ENCODE measurements at regions not wholly inside any gene's neighbourhood (a gene's known extent, or its start where the extent isn't known, plus 50 kb on each side); places are given as distances from the start of the nearest gene placed in this dataset.

- DNase-seq (ENCODE audit: low read depth): no peak
- TF ChIP-seq CTCF (IDR thresholded peaks at IDR 0.05; ENCODE audit: control insufficient read depth, insufficient read depth, low read depth, low read length, missing control alignments): no peak
These were observed 57.9 kb upstream of the GLI2 start for GRCh38 chr2:120677696-120678247.

GRCh38 chr2:120678251-120678650, 57.4 kb upstream of the GLI2 start:
- peak; percentile 8 for TF ChIP-seq CTCF (IDR thresholded peaks at IDR 0.05; ENCODE audit: control insufficient read depth, insufficient read depth, low read depth, low read length, missing control alignments)
- DNase-seq (ENCODE audit: low read depth): peak; percentile 32
- H3K4me3 ChIP-seq (ENCODE audit: control insufficient read depth, low read depth, low read length): no peak overlapping the region

More at GRCh38 chr2:120677696-120678247, 57.9 kb upstream of the GLI2 start:
- H3K4me3 ChIP-seq (ENCODE audit: control insufficient read depth, low read depth, low read length): no peak overlapping the region

GRCh38 chr2:120678926-120679325, 56.7 kb upstream of the GLI2 start:
- TF ChIP-seq CTCF (IDR thresholded peaks at IDR 0.05; ENCODE audit: control insufficient read depth, insufficient read depth, low read depth, low read length, missing control alignments): no peak
- no peak for DNase-seq (ENCODE audit: low read depth)

DNA sequence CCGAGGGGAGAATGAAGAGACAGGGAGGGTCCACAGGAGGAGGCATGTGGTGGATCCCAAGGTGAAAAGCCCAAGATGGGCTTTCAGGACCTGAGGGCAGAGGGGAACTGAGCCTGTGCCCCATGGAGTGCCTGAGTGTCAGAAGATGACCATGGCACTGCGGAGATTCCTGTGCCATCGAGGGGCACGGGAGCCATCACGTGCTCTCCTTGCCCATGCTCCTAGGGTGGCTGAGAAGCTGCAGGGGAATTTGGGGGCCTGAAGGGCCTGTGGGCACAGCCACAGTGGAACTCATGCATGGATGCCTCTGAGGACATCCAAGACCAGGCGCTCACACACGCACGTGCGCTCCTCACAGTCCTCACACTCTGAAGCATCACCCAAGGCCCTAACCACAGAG, 56.1 kb upstream of the GLI2 start:
- H3K4me3 ChIP-seq (ENCODE audit: control insufficient read depth, low read depth, low read length): no peak overlapping the region
- no peak for DNase-seq (ENCODE audit: low read depth)
- TF ChIP-seq CTCF (IDR thresholded peaks at IDR 0.05; ENCODE audit: control insufficient read depth, insufficient read depth, low read depth, low read length, missing control alignments): no peak

More at GRCh38 chr2:120678926-120679325, 56.7 kb upstream of the GLI2 start:
- no peak overlapping the region for H3K4me3 ChIP-seq (ENCODE audit: control insufficient read depth, low read depth, low read length)

- TF ChIP-seq CTCF (IDR thresholded peaks at IDR 0.05; ENCODE audit: control insufficient read depth, insufficient read depth, low read depth, low read length, missing control alignments): peak; percentile 76
- H3K4me3 ChIP-seq (ENCODE audit: control insufficient read depth, low read depth, low read length): no peak overlapping the region
- peak; percentile 51 for DNase-seq (ENCODE audit: low read depth)
These were observed 55.4 kb upstream of the GLI2 start for GRCh38 chr2:120680136-120680761.

DNA sequence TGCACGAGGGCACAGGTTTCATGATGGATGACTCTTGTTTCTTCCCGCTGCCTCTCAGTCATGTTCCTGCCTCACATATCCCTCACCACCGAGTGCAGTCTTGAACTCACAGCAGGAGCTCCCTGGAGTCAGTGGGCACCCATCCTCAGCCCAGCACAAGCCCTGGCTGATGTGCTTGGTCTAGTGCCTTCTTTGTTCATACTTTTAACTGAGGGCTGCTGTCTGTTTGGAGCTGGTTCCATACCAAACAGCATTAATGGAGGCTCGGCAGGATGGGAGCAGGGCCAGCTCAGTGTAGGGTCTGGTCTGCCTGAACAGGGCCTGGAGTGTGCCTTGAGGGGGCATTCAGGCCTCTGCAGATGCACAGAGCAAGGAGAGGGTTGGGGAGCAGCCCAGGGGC, 54.5 kb upstream of the GLI2 start:
- DNase-seq (ENCODE audit: low read depth): no peak
- H3K4me3 ChIP-seq (ENCODE audit: control insufficient read depth, low read depth, low read length): no peak overlapping the region
- TF ChIP-seq CTCF (IDR thresholded peaks at IDR 0.05; ENCODE audit: control insufficient read depth, insufficient read depth, low read depth, low read length, missing control alignments): no peak

Data from AG09309 (cell line).